ENCODE measurements at regions not wholly inside any gene's neighbourhood (a gene's known extent, or its start where the extent isn't known, plus 50 kb on each side); places are given as distances from the start of the nearest gene placed in this dataset.

- no peak for DNase-seq (ENCODE audit: low read depth in 4 of 4, low spot score in 3 of 4)
Measured at GRCh38 chr12:59010941-59011340, 90.6 kb upstream of the LRIG3 start.

- DNase-seq (ENCODE audit: low read depth in 4 of 4, low spot score in 3 of 4) = no peak
Measured at GRCh38 chr12:59010118-59010517, 89.8 kb upstream of the LRIG3 start.

GRCh38 chr12:59007620-59008019, 87.3 kb upstream of the LRIG3 start:
- DNase-seq (ENCODE audit: low read depth in 4 of 4, low spot score in 3 of 4) = no peak

GRCh38 chr12:59005193-59005955, 85.1 kb upstream of the LRIG3 start:
- DNase-seq (ENCODE audit: low read depth in 4 of 4, low spot score in 3 of 4) = no peak

GRCh38 chr12:59004456-59004855, 84.2 kb upstream of the LRIG3 start:
- no peak for DNase-seq (ENCODE audit: low read depth in 4 of 4, low spot score in 3 of 4)

GRCh38 chr12:58995666-58996363, 75.5 kb upstream of the LRIG3 start:
- DNase-seq (ENCODE audit: low read depth in 4 of 4, low spot score in 3 of 4) = peak in 3 of 4 donors; percentile 2 to 29 (median 8)

- no peak for DNase-seq (ENCODE audit: low read depth in 4 of 4, low spot score in 3 of 4)
Measured at GRCh38 chr12:58988643-58989344, 68.5 kb upstream of the LRIG3 start.

- DNase-seq (ENCODE audit: low read depth in 4 of 4, low spot score in 3 of 4) = no peak
Measured at GRCh38 chr12:58981961-58982360, 61.7 kb upstream of the LRIG3 start.

GRCh38 chr12:58980768-58981167, 60.5 kb upstream of the LRIG3 start:
- DNase-seq (ENCODE audit: low read depth in 4 of 4, low spot score in 3 of 4) = no peak

- no peak for DNase-seq (ENCODE audit: low read depth in 4 of 4, low spot score in 3 of 4)
Measured at GRCh38 chr12:58978717-58979116, 58.4 kb upstream of the LRIG3 start.

- DNase-seq (ENCODE audit: low read depth in 4 of 4, low spot score in 3 of 4) = no peak
Measured at GRCh38 chr12:58977476-58977875, 57.2 kb upstream of the LRIG3 start.

GRCh38 chr12:58976146-58976545, 55.8 kb upstream of the LRIG3 start:
- no peak for DNase-seq (ENCODE audit: low read depth in 4 of 4, low spot score in 3 of 4)

Measured in left renal pelvis (tissue), 4 donors.